HUES48 (cell line): ENCODE measurements at regions not wholly inside any gene's neighbourhood (a gene's known extent, or its start where the extent isn't known, plus 50 kb on each side); places are given as distances from the start of the nearest gene placed in this dataset.
"Not testable (repeated sequence)": the region's sequence is repeated elsewhere in the genome, so short reads cannot be mapped to it uniquely, and the experiment has no call there.

Experiments used
- H3K27ac ChIP-seq: one replicate; pipeline ENCODE4 v1.7.0; 2013; ENCODE audit warnings: low read depth, low read length, inconsistent platforms
- H3K27me3 ChIP-seq: 2 replicates; pipeline ENCODE4 v1.6.1; 2013; ENCODE audit warnings: mild to moderate bottlenecking, low read length; ENCODE audit not compliant: control insufficient read depth, insufficient read depth
- H3K36me3 ChIP-seq: 2 replicates; pipeline ENCODE4 v1.6.1; 2013; ENCODE audit warnings: low read length; ENCODE audit not compliant: control insufficient read depth, insufficient read depth
- H3K4me1 ChIP-seq: 2 replicates; pipeline ENCODE4 v1.6.1; 2013; ENCODE audit warnings: mild to moderate bottlenecking, low read length; ENCODE audit not compliant: control insufficient read depth, insufficient read depth
- H3K4me3 ChIP-seq: 2 replicates; pipeline ENCODE4 v1.5.1; 2013; ENCODE audit warnings: mild to moderate bottlenecking, low read depth, low read length
- H3K9ac ChIP-seq: 2 replicates; pipeline ENCODE4 v1.6.1; 2013; ENCODE audit warnings: mild to moderate bottlenecking, low read depth, low read length, moderate library complexity
- H3K9me3 ChIP-seq: 2 replicates; pipeline ENCODE4 v1.6.1; 2013; ENCODE audit warnings: low read length; ENCODE audit not compliant: control insufficient read depth, insufficient read depth

DNA sequence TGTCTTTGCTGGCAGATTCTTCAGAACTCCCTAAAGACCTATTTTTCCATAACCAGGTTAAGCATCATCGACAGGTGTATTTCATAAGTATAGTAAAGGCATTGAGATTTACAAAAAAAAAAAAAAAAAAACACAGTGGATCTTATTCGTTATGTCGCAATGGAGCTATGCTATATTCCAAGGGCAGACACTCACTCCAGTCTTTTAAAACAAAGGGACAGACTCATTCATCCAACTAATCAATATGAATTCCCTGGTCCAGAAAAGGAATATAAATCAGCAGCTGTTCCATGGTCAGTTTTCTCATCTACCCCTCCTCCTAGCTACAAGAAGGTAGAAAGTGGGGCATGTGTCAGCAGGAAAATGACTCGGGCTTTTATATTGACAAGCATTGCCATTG lies 97.7 kb upstream of the MON1B start:
- no peak overlapping the region for H3K27ac ChIP-seq

GRCh38 chr16:77093999-77094398 lies 97.0 kb upstream of the MON1B start:
- Histone ChIP-seq H3K36me3 (no peaks in the 10 kb centered on the region), H3K27ac (no peak overlapping the region), H3K4me1 (no peaks in the 10 kb centered on the region), H3K9ac (no peak overlapping the region), H3K4me3 (no peak overlapping the region), H3K27me3 (no peaks in the 10 kb centered on the region), H3K9me3 (no peaks in the 10 kb centered on the region)

More for the DNA sequence above, 97.7 kb upstream of the MON1B start:
- Histone ChIP-seq H3K4me1 (no peaks in the 10 kb centered on the region), H3K9me3 (no peaks in the 10 kb centered on the region), H3K9ac (no peak overlapping the region), H3K4me3 (no peak overlapping the region), H3K27me3 (no peaks in the 10 kb centered on the region), H3K36me3 (no peaks in the 10 kb centered on the region)

DNA sequence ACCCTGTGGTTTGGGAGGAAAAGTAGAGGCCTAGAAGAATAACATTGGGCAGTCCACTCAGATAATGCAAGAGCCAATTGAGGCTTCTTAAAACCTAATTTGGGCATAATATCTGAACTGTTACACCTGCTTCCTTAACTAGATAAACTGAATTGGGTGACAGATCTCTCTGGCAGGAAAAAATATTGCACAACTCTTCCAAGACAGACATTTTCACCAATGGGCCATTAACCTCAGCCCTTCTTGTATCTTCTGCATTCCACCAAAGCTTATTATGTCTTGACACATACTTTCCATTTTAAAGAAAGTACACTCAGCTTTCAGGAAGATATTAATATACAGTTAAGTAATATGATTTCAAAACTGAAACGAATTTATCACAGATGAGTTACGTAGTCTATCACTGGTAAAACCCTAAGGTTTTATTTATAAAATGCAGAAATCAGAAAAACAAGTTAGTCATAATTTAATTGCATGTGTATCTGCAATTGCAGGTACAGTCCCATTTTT lies 79.9 kb upstream of the MON1B start:
- Histone ChIP-seq H3K9me3 (no peaks in the 10 kb centered on the region), H3K9ac (no peak overlapping the region), H3K27ac (no peak overlapping the region), H3K4me1 (no peaks in the 10 kb centered on the region), H3K4me3 (no peak overlapping the region), H3K27me3 (no peaks in the 10 kb centered on the region), H3K36me3 (no peaks in the 10 kb centered on the region)

GRCh38 chr16:77112746-77113145 lies 78.2 kb upstream of the MON1B start:
- Histone ChIP-seq H3K9me3 (no peaks in the 10 kb centered on the region), H3K27ac (no peak overlapping the region), H3K4me3 (no peak overlapping the region), H3K27me3 (no peaks in the 10 kb centered on the region), H3K9ac (no peak overlapping the region), H3K36me3 (no peaks in the 10 kb centered on the region), H3K4me1 (no peaks in the 10 kb centered on the region)

- Histone ChIP-seq H3K4me3 (no peak overlapping the region), H3K36me3 (no peaks in the 10 kb centered on the region), H3K9ac (no peak overlapping the region), H3K27me3 (no peaks in the 10 kb centered on the region), H3K9me3 (no peaks in the 10 kb centered on the region), H3K27ac (no peak overlapping the region), H3K4me1 (no peaks in the 10 kb centered on the region)
Observed at GRCh38 chr16:77113835-77114234, 77.2 kb upstream of the MON1B start.

DNA sequence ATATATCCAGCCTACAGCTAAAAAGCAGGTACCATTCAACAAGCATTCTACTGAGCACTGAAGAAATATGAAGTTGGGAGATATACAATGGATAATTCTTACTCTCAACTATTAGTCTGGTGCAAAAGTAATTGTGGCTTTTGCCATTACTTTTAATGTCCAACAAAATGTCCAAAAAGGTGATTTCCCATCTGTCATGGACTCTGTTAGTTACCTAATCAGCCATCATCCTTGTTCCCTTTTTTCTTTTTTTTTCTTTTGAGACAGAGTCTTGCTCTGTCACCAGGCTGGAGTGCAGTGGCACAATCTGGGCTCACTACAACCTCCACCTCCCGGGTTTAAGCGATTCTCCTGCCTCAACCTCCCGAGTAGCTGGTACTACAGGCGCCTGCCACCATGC lies 76.6 kb upstream of the MON1B start:
- H3K4me3 ChIP-seq, H3K9ac ChIP-seq, H3K27me3 ChIP-seq, H3K4me1 ChIP-seq, H3K9me3 ChIP-seq, H3K27ac ChIP-seq, H3K36me3 ChIP-seq: not testable (repeated sequence)

GRCh38 chr16:77116856-77117255 lies 74.1 kb upstream of the MON1B start:
- Histone ChIP-seq H3K9ac (no peak overlapping the region), H3K27ac (no peak overlapping the region), H3K36me3 (no peaks in the 10 kb centered on the region), H3K4me1 (no peaks in the 10 kb centered on the region), H3K27me3 (no peaks in the 10 kb centered on the region), H3K4me3 (no peak overlapping the region), H3K9me3 (no peaks in the 10 kb centered on the region)

GRCh38 chr16:77117707-77118106 lies 73.3 kb upstream of the MON1B start:
- Histone ChIP-seq H3K27ac (no peak overlapping the region), H3K4me1 (no peaks in the 10 kb centered on the region), H3K36me3 (no peaks in the 10 kb centered on the region), H3K9me3 (no peaks in the 10 kb centered on the region), H3K9ac (no peak overlapping the region), H3K4me3 (no peak overlapping the region), H3K27me3 (no peaks in the 10 kb centered on the region)

DNA sequence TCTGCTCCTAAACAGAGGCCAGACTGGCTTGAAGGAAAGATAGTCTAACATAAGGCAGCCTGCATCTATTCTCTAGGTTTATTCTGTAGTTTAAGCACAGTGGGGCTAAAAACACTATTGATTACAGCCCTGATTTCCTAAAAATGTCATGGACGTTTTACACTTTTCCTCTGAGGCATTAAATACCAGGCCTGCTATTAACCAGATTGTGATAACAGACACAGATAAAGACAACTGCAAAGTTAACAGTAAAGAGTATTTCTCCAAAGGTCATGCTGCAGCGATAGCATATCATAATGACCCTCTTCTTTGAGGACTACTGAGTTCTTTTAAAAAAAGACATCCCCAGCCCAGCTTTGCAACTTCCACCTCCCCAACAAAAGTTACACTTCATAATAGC lies 59.6 kb upstream of the MON1B start:
- H3K27me3 ChIP-seq = no peaks in the 10 kb centered on the region
- H3K4me3 ChIP-seq = no peak overlapping the region
- H3K27ac ChIP-seq = no peak overlapping the region
- H3K9ac ChIP-seq = no peak overlapping the region
- no peaks in the 10 kb centered on the region for H3K9me3 ChIP-seq
- H3K4me1 ChIP-seq = peaks cover 13% of the 10 kb centered on the region
- H3K36me3 ChIP-seq = no peaks in the 10 kb centered on the region

GRCh38 chr16:77132051-77132618 lies 58.9 kb upstream of the MON1B start:
- no peak overlapping the region for H3K9ac ChIP-seq
- no peaks in the 10 kb centered on the region for H3K36me3 ChIP-seq
- H3K27ac ChIP-seq = no peak overlapping the region
- no peaks in the 10 kb centered on the region for H3K27me3 ChIP-seq
- H3K9me3 ChIP-seq = no peaks in the 10 kb centered on the region
- peaks cover 13% of the 10 kb centered on the region for H3K4me1 ChIP-seq
- H3K4me3 ChIP-seq = no peak overlapping the region

DNA sequence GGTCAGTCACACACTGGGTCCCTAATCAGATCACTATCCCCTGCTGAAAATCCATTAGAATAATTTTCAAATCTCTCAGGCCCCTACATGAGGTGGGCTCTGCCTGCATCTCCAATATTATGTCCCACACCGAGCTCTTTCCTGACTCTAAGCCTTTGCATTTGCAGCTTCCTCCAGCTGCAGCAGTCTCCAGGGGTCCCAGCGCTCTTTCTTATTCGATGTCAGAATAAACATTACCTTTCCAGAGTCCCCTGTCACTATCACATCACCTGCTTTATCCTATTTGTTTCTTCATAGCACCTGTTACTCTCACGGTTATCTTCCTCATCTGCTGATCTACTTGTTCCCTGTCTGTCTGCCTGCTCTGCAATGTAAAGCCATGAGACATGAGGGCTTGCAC lies 57.3 kb upstream of the MON1B start:
- H3K36me3 ChIP-seq = no peaks in the 10 kb centered on the region
- no peaks in the 10 kb centered on the region for H3K9me3 ChIP-seq
- no peak overlapping the region for H3K27ac ChIP-seq
- H3K9ac ChIP-seq = no peak overlapping the region
- no peak overlapping the region for H3K4me3 ChIP-seq
- H3K27me3 ChIP-seq = no peaks in the 10 kb centered on the region
- peaks cover 13% of the 10 kb centered on the region for H3K4me1 ChIP-seq

GRCh38 chr16:77137045-77137444 lies 53.9 kb upstream of the MON1B start:
- Histone ChIP-seq H3K9me3 (no peaks in the 10 kb centered on the region), H3K4me1 (peaks cover 8% of the 10 kb centered on the region), H3K27ac (no peak overlapping the region), H3K36me3 (no peaks in the 10 kb centered on the region), H3K27me3 (no peaks in the 10 kb centered on the region), H3K4me3 (no peak overlapping the region), H3K9ac (no peak overlapping the region)
